GM23338 (cell line): ENCODE measurements at regions not wholly inside any gene's neighbourhood (a gene's known extent, or its start where the extent isn't known, plus 50 kb on each side); places are given as distances from the start of the nearest gene placed in this dataset.

Experiments
- ATAC-seq: fragments of 200-7000 bp; cut with Tn5 transposase; 3 replicates; pipeline ENCODE4 v1.9.1; 2020
- DNase-seq: peaks from one replicate; pipeline ENCODE4 v3.0.0-alpha.2; 2015; ENCODE audit warnings: low spot score
- H2AFZ ChIP-seq: fragments of 200-600 bp; sonication (generic); 2 replicates; pipeline ENCODE4 v1.8.0; 2016; ENCODE audit warnings: antibody characterized with exemption, mild to moderate bottlenecking, moderate library complexity
- H3F3A ChIP-seq: fragments of 200-600 bp; sonication (generic); replicated peaks from 2 replicates; pipeline ENCODE4 v1.8.0; 2017; ENCODE audit warnings: antibody characterized with exemption, mixed run types, low read depth
- H3K27ac ChIP-seq: fragments of 200-600 bp; sonication (generic); 2 replicates; pipeline ENCODE4 v1.6.1; 2016; ENCODE audit warnings: low read depth
- H3K27me3 ChIP-seq: fragments of 200-600 bp; sonication (generic); 2 replicates; pipeline ENCODE4 v1.8.0; 2016; ENCODE audit warnings: mild to moderate bottlenecking, mixed run types, moderate library complexity; ENCODE audit not compliant: insufficient read depth
- H3K36me3 ChIP-seq: fragments of 200-600 bp; sonication (generic); 2 replicates; pipeline ENCODE4 v1.8.0; 2016; ENCODE audit warnings: mild to moderate bottlenecking; ENCODE audit not compliant: insufficient read depth
- H3K4me1 ChIP-seq: fragments of 200-600 bp; sonication (generic); 2 replicates; pipeline ENCODE4 v1.8.0; 2016; ENCODE audit warnings: mild to moderate bottlenecking, moderate library complexity; ENCODE audit not compliant: insufficient read depth
- H3K4me2 ChIP-seq: fragments of 200-600 bp; sonication (generic); 2 replicates; pipeline ENCODE4 v1.7.1; 2017; ENCODE audit warnings: mixed run types
- H3K4me3 ChIP-seq: fragments of 200-600 bp; sonication (generic); 2 replicates; pipeline ENCODE4 v1.6.1; 2016; ENCODE audit warnings: mixed run types
- H3K79me2 ChIP-seq: fragments of 200-600 bp; sonication (generic); replicated peaks from 2 replicates; pipeline ENCODE4 v1.8.0; 2017; ENCODE audit warnings: mild to moderate bottlenecking; ENCODE audit not compliant: insufficient read depth
- H3K9me2 ChIP-seq: fragments of 200-600 bp; sonication (generic); 2 replicates; pipeline ENCODE4 v1.8.0; 2017; ENCODE audit not compliant: insufficient read depth
- H4K20me1 ChIP-seq: fragments of 200-600 bp; sonication (generic); replicated peaks from 2 replicates; pipeline ENCODE4 v1.8.0; 2017; ENCODE audit warnings: mild to moderate bottlenecking; ENCODE audit not compliant: insufficient read depth
- H3K27ac Mint-ChIP-seq: 2 replicates; pipeline ENCODE4 v1.8.0; 2020; ENCODE audit warnings: inconsistent platforms, mild to moderate bottlenecking, moderate library complexity, mixed read lengths
- H3K27me3 Mint-ChIP-seq: 3 replicates; pipeline ENCODE4 v1.8.0; 2022; ENCODE audit warnings: low read depth, mild to moderate bottlenecking, moderate library complexity, mixed read lengths, inconsistent platforms; ENCODE audit not compliant: insufficient read depth, poor library complexity
- H3K36me3 Mint-ChIP-seq: 3 replicates; pipeline ENCODE4 v1.8.0; 2021; ENCODE audit warnings: low read depth, mild to moderate bottlenecking, inconsistent platforms, moderate library complexity, mixed read lengths
- H3K4me1 Mint-ChIP-seq: 3 replicates; pipeline ENCODE4 v1.8.0; 2020; ENCODE audit warnings: mild to moderate bottlenecking, inconsistent platforms, mixed read lengths
- H3K4me3 Mint-ChIP-seq: 3 replicates; pipeline ENCODE4 v1.8.0; 2021; ENCODE audit warnings: moderate library complexity, mild to moderate bottlenecking, inconsistent platforms, mixed read lengths
- H3K9me3 Mint-ChIP-seq: 3 replicates; pipeline ENCODE4 v1.8.0; 2020; ENCODE audit warnings: moderate library complexity, mild to moderate bottlenecking, inconsistent platforms, mixed read lengths
- CREB1 ChIP-seq: fragments of 250-450 bp; sonication (Bioruptor Pico); IDR thresholded peaks from 2 replicates; pipeline ENCODE4 v1.5.0; 2020; ENCODE audit warnings: low read depth, mild to moderate bottlenecking, moderate library complexity
- EZH2 ChIP-seq: fragments of 200-600 bp; sonication (generic); IDR thresholded peaks from one replicate; pipeline ENCODE4 v1.8.0; 2017; ENCODE audit warnings: antibody characterized with exemption, mild to moderate bottlenecking, low read depth; ENCODE audit not compliant: unreplicated experiment
- JUNB ChIP-seq: IDR thresholded peaks from one replicate; pipeline ENCODE4 v1.6.1; 2016; ENCODE audit warnings: antibody characterized with exemption; ENCODE audit not compliant: unreplicated experiment
- NANOG ChIP-seq: IDR thresholded peaks from 2 replicates; pipeline ENCODE4 v1.6.1; 2016; ENCODE audit warnings: antibody characterized with exemption, borderline replicate concordance
- POLR2AphosphoS5 ChIP-seq: IDR thresholded peaks from 2 replicates; pipeline ENCODE4 v1.6.1; 2016; ENCODE audit warnings: antibody characterized with exemption, low read depth
- STAT1 ChIP-seq: IDR thresholded peaks from one replicate; pipeline ENCODE4 v1.6.1; 2016; ENCODE audit warnings: antibody characterized with exemption; ENCODE audit not compliant: unreplicated experiment
- ZNF331 ChIP-seq: fragments of 250-450 bp; sonication (Bioruptor Pico); IDR thresholded peaks from 2 replicates; pipeline ENCODE4 v1.5.0; 2020; ENCODE audit warnings: low read depth, mild to moderate bottlenecking, moderate library complexity
- TF ChIP-seq, protein P1 (sequence below): fragments of 250-450 bp; sonication (Bioruptor Pico); IDR thresholded peaks from 2 replicates; pipeline ENCODE4 v1.5.0; 2020; ENCODE audit warnings: mild to moderate bottlenecking, moderate library complexity
- TF ChIP-seq, protein P2 (sequence below): IDR thresholded peaks from one replicate; pipeline ENCODE4 v1.6.1; 2018; ENCODE audit warnings: antibody characterized with exemption; ENCODE audit not compliant: unreplicated experiment

DNA sequence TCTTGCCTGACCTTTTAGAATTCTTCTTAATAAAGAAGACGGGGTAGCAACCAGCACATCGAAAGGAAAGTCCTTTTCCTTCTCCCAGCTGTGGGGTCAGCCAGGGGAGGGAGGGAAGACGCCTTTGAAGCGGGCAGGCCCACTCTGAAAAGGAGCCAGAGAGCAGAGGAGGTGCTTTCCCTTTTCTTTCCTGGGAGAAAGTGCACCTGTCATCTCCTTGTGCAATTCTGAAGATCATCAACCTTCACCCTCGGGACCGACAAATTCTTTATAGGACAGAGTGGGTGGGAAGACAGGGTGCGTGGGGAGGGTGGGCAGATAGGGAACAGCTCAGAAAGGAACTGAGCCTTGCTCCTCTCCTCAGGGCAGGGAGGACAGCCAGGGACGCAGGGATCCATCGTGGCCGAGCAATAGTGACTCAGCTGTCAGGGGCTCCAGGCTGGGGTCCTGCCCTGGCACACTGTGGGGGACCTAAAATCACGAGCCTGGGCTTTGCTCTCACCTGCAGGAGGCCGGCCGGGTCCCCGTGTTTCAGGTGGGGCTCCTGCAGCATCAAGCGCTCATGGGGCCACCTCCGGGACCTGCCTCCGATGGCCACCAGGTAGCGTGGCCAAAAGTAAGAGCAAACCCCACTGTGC is 141.0 kb downstream of the OLFM1 start:
- peaks cover 12% of the 10 kb centered on the region for H3K4me1 Mint-ChIP-seq

More for the DNA sequence above, 141.0 kb downstream of the OLFM1 start:
- no peak overlapping the region for H3K4me3 Mint-ChIP-seq
- H3K9me2 ChIP-seq = no peaks in the 10 kb centered on the region
- TF ChIP-seq CREB1 (CRISPR knock-in tag) (no peak), ZNF331 (CRISPR knock-in tag) (no peak), NANOG (no peak), JUNB (no peak), STAT1 (no peak), POLR2AphosphoS5 (no peak), EZH2 (no peak)
- TF ChIP-seq, protein P1, sequence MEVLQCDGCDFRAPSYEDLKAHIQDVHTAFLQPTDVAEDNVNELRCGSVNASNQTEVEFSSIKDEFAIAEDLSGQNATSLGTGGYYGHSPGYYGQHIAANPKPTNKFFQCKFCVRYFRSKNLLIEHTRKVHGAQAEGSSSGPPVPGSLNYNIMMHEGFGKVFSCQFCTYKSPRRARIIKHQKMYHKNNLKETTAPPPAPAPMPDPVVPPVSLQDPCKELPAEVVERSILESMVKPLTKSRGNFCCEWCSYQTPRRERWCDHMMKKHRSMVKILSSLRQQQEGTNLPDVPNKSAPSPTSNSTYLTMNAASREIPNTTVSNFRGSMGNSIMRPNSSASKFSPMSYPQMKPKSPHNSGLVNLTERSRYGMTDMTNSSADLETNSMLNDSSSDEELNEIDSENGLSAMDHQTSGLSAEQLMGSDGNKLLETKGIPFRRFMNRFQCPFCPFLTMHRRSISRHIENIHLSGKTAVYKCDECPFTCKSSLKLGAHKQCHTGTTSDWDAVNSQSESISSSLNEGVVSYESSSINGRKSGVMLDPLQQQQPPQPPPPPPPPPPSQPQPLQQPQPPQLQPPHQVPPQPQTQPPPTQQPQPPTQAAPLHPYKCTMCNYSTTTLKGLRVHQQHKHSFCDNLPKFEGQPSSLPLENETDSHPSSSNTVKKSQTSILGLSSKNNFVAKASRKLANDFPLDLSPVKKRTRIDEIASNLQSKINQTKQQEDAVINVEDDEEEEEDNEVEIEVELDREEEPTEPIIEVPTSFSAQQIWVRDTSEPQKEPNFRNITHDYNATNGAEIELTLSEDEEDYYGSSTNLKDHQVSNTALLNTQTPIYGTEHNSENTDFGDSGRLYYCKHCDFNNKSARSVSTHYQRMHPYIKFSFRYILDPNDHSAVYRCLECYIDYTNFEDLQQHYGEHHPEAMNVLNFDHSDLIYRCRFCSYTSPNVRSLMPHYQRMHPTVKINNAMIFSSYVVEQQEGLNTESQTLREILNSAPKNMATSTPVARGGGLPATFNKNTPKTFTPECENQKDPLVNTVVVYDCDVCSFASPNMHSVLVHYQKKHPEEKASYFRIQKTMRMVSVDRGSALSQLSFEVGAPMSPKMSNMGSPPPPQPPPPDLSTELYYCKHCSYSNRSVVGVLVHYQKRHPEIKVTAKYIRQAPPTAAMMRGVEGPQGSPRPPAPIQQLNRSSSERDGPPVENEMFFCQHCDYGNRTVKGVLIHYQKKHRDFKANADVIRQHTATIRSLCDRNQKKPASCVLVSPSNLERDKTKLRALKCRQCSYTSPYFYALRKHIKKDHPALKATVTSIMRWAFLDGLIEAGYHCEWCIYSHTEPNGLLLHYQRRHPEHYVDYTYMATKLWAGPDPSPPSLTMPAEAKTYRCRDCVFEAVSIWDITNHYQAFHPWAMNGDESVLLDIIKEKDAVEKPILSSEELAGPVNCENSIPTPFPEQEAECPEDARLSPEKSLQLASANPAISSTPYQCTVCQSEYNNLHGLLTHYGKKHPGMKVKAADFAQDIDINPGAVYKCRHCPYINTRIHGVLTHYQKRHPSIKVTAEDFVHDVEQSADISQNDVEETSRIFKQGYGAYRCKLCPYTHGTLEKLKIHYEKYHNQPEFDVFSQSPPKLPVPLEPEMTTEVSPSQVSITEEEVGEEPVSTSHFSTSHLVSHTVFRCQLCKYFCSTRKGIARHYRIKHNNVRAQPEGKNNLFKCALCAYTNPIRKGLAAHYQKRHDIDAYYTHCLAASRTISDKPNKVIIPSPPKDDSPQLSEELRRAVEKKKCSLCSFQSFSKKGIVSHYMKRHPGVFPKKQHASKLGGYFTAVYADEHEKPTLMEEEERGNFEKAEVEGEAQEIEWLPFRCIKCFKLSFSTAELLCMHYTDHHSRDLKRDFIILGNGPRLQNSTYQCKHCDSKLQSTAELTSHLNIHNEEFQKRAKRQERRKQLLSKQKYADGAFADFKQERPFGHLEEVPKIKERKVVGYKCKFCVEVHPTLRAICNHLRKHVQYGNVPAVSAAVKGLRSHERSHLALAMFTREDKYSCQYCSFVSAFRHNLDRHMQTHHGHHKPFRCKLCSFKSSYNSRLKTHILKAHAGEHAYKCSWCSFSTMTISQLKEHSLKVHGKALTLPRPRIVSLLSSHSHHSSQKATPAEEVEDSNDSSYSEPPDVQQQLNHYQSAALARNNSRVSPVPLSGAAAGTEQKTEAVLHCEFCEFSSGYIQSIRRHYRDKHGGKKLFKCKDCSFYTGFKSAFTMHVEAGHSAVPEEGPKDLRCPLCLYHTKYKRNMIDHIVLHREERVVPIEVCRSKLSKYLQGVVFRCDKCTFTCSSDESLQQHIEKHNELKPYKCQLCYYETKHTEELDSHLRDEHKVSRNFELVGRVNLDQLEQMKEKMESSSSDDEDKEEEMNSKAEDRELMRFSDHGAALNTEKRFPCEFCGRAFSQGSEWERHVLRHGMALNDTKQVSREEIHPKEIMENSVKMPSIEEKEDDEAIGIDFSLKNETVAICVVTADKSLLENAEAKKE = no peak
- TF ChIP-seq, protein P2, sequence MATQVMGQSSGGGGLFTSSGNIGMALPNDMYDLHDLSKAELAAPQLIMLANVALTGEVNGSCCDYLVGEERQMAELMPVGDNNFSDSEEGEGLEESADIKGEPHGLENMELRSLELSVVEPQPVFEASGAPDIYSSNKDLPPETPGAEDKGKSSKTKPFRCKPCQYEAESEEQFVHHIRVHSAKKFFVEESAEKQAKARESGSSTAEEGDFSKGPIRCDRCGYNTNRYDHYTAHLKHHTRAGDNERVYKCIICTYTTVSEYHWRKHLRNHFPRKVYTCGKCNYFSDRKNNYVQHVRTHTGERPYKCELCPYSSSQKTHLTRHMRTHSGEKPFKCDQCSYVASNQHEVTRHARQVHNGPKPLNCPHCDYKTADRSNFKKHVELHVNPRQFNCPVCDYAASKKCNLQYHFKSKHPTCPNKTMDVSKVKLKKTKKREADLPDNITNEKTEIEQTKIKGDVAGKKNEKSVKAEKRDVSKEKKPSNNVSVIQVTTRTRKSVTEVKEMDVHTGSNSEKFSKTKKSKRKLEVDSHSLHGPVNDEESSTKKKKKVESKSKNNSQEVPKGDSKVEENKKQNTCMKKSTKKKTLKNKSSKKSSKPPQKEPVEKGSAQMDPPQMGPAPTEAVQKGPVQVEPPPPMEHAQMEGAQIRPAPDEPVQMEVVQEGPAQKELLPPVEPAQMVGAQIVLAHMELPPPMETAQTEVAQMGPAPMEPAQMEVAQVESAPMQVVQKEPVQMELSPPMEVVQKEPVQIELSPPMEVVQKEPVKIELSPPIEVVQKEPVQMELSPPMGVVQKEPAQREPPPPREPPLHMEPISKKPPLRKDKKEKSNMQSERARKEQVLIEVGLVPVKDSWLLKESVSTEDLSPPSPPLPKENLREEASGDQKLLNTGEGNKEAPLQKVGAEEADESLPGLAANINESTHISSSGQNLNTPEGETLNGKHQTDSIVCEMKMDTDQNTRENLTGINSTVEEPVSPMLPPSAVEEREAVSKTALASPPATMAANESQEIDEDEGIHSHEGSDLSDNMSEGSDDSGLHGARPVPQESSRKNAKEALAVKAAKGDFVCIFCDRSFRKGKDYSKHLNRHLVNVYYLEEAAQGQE = no peak
- DNase-seq (no peak), ATAC-seq (no peak)
- no peaks in the 10 kb centered on the region for H4K20me1 ChIP-seq
- H3K36me3 ChIP-seq = no peaks in the 10 kb centered on the region
- H3K27me3 Mint-ChIP-seq = peaks cover 3% of the 10 kb centered on the region
- no peak overlapping the region for H2AFZ ChIP-seq
- H3K4me2 ChIP-seq = no peak overlapping the region
- H3K27ac Mint-ChIP-seq = no peak overlapping the region
- no peaks in the 10 kb centered on the region for H3K9me3 Mint-ChIP-seq
- H3K4me3 ChIP-seq = no peak overlapping the region
- H3K36me3 Mint-ChIP-seq = no peaks in the 10 kb centered on the region
- no peaks in the 10 kb centered on the region for H3K4me1 ChIP-seq
- H3K27ac ChIP-seq = no peak overlapping the region
- peaks cover 9% of the 10 kb centered on the region for H3F3A ChIP-seq
- H3K27me3 ChIP-seq = no peaks in the 10 kb centered on the region
- no peaks in the 10 kb centered on the region for H3K79me2 ChIP-seq
